Right lobe of liver (tissue), 6 donors: ENCODE measurements at regions not wholly inside any gene's neighbourhood (a gene's known extent, or its start where the extent isn't known, plus 50 kb on each side); places are given as distances from the start of the nearest gene placed in this dataset.
A peak's percentile ranks its signal among the peaks of the same experiment; 100 is the strongest.

ENCODE experiments used
- ATAC-seq, 4 donors: fragments of 200-7000 bp; cut with Tn5 transposase; one replicate each; pipeline ENCODE4 v1.9.1; 2020; ENCODE audit warnings: mild to moderate bottlenecking in 4 of 4, moderate library complexity in 4 of 4
- DNase-seq, 3 donors: peaks; one replicate each; pipeline ENCODE4 v3.0.0-alpha.2; 2020
- H3K27ac ChIP-seq, 3 donors: fragments of 200-600 bp; one replicate each; pipeline ENCODE4 v1.8.0; 2022
- H3K27me3 ChIP-seq, 2 donors: fragments of 200-600 bp; one replicate each; pipeline ENCODE4 v1.8.0; 2022
- H3K36me3 ChIP-seq, 4 donors: fragments of 200-600 bp; sonication (generic) in 1 of 4; one replicate each; pipeline versions ENCODE4 v1.5.1 to v1.8.0; 2017 to 2022; ENCODE audit warnings: control low read depth in 1 of 4
- H3K4me1 ChIP-seq, 4 donors: fragments of 200-600 bp; sonication (generic) in 1 of 4; one replicate each; pipeline versions ENCODE4 v1.5.1 to v1.8.0; 2017 to 2022; ENCODE audit warnings: control low read depth in 1 of 4
- H3K4me3 ChIP-seq, 3 donors: fragments of 200-600 bp; one replicate each; pipeline ENCODE4 v1.8.0; 2022
- H3K9me3 ChIP-seq, 4 donors: fragments of 200-600 bp; sonication (generic) in 1 of 4; one replicate each; pipeline versions ENCODE4 v1.5.1 to v1.8.0; 2017 to 2022; ENCODE audit warnings: control low read depth in 1 of 4
- POLR2A ChIP-seq: fragments of 450-650 bp; IDR thresholded peaks from one replicate; pipeline ENCODE4 v1.6.1; 2017; ENCODE audit warnings: antibody characterized with exemption, mild to moderate bottlenecking
- WGBS: methylation state at CpG from one replicate; pipeline ENCODE4 v1.1.6; 2018; ENCODE audit warnings: low coverage, low lambda C conversion rate; ENCODE audit not compliant: insufficient coverage; ENCODE audit errors: missing lambda C conversion rate; 5-methylcytosine and 5-hydroxymethylcytosine counted together
- intact Hi-C, 2 donors: fragments of 100-400 bp; cut with DNase I; formaldehyde crosslinking; loops; one replicate each; pipeline versions ENCODE4 v1.11.2 to v1.14.1; 2022
- TF ChIP-seq, protein P1 (sequence below), 4 donors: fragments of 200-600 bp in 3 of 4; fragments of 450-650 bp in 1 of 4; IDR thresholded peaks; one replicate each; pipeline versions ENCODE4 v1.5.1 to v1.8.0; 2016 to 2022; ENCODE audit warnings: antibody characterized with exemption in 4 of 4, mild to moderate bottlenecking in 2 of 4
- donor health status: DM: no; HTN: yes; CAD: no.
- donor health status: DM: no; HTN: no; CAD: no.
- donor health status: DM: no; HTN: no; CAD: no.
- donor health status: DM: no; HTN: yes; CAD: no.
- donor health status: DM: no; HTN: yes; CAD: no.

DNA sequence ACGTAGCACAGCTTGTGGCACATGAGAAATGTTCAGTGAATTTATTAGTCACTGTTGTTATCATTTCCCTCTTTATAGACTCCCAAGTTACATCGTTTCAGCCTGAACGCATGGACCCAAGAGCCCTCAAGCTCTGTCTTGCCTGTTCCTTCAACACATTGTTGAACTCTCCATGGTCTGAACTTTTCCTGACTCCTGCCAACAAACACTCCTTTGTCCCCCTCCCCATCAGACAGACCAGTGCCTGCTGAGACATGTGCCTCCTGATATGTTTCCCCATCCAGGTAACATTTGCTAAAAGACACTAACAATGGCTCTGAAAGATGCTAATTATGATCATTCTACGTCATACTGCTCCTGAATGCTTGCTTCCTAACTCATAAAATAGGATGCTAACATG, 108.7 kb upstream of the NFIA start:
- H3K4me1 ChIP-seq = no peaks in the 10 kb centered on the region
- H3K27me3 ChIP-seq = no peaks in the 10 kb centered on the region
- ATAC-seq (no peak), DNase-seq (no peak)
- no peaks in the 10 kb centered on the region for H3K9me3 ChIP-seq
- intact Hi-C loops = no loop called here
- TF ChIP-seq, protein P1, sequence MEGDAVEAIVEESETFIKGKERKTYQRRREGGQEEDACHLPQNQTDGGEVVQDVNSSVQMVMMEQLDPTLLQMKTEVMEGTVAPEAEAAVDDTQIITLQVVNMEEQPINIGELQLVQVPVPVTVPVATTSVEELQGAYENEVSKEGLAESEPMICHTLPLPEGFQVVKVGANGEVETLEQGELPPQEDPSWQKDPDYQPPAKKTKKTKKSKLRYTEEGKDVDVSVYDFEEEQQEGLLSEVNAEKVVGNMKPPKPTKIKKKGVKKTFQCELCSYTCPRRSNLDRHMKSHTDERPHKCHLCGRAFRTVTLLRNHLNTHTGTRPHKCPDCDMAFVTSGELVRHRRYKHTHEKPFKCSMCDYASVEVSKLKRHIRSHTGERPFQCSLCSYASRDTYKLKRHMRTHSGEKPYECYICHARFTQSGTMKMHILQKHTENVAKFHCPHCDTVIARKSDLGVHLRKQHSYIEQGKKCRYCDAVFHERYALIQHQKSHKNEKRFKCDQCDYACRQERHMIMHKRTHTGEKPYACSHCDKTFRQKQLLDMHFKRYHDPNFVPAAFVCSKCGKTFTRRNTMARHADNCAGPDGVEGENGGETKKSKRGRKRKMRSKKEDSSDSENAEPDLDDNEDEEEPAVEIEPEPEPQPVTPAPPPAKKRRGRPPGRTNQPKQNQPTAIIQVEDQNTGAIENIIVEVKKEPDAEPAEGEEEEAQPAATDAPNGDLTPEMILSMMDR (IDR thresholded peaks at IDR 0.05) = no peak
- TF ChIP-seq POLR2A = no peak
- WGBS = 69% methylated on average over 4 of the region's 4 CpGs
- no peak overlapping the region for H3K27ac ChIP-seq
- H3K4me3 ChIP-seq = no peak overlapping the region
- no peaks in the 10 kb centered on the region for H3K36me3 ChIP-seq

DNA sequence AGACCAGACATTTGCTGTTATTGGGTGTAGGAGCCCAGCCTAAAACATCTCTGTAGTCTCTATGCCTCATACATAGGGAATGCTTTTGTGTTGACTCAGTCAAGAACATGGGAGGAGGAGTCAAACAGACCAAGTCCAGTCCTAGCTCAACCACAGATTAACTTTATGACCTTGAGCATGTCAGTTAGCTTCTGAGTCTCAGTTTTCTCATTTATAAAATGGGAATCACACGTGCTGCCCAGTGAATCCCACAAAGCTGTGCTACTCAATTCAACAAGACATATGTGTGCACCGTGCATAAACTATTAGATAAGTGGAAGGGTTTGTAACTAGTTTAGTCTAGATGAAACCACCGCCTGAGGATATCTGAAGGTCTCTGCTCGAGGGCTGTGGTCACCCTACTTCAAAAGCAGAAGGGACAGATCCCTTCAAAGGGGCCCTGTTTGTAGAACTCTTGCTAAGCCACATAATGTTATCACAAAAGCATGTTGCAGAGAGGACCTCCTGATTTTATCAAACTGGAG, 109.5 kb upstream of the NFIA start:
- Histone ChIP-seq H3K9me3 (no peaks in the 10 kb centered on the region), H3K36me3 (no peaks in the 10 kb centered on the region), H3K27me3 (no peaks in the 10 kb centered on the region), H3K4me3 (no peak overlapping the region), H3K27ac (no peak overlapping the region), H3K4me1 (no peaks in the 10 kb centered on the region)
- no peak for DNase-seq
- WGBS = 50% methylated on average over 1 of the region's 4 CpGs
- ATAC-seq = peak in 1 of 4 donors; percentile 45
- intact Hi-C loops = no loop called here
- TF ChIP-seq, protein P1 (IDR thresholded peaks at IDR 0.05) = no peak
- TF ChIP-seq POLR2A = no peak

DNA sequence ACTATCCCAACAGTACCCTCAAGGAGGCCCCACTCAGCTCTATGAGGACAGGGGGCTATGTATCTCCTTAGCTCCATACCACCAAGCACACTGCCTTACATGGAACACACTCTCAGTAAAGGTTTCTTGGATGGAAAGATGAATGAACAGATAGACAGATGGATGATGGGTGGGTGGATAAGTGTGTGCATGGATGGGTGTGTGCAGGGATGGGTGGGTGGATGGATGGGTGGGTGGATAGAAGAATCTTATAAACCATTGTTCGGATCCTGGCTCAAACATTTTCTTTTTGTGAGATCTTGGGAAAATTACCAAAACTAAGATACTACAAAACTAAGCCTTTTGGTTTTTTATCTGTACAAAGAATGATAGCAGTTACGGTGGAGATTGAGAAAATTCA, 111.0 kb upstream of the NFIA start:
- Histone ChIP-seq H3K4me3 (no peak overlapping the region), H3K36me3 (no peaks in the 10 kb centered on the region), H3K9me3 (no peaks in the 10 kb centered on the region), H3K27me3 (no peaks in the 10 kb centered on the region), H3K27ac (no peak overlapping the region), H3K4me1 (no peaks in the 10 kb centered on the region)
- no peak for DNase-seq
- 81% methylated on average over 2 of the region's 2 CpGs for WGBS
- ATAC-seq = no peak
- intact Hi-C loops = no loop called here
- no peak for TF ChIP-seq POLR2A
- TF ChIP-seq, protein P1 (IDR thresholded peaks at IDR 0.05) = no peak

DNA sequence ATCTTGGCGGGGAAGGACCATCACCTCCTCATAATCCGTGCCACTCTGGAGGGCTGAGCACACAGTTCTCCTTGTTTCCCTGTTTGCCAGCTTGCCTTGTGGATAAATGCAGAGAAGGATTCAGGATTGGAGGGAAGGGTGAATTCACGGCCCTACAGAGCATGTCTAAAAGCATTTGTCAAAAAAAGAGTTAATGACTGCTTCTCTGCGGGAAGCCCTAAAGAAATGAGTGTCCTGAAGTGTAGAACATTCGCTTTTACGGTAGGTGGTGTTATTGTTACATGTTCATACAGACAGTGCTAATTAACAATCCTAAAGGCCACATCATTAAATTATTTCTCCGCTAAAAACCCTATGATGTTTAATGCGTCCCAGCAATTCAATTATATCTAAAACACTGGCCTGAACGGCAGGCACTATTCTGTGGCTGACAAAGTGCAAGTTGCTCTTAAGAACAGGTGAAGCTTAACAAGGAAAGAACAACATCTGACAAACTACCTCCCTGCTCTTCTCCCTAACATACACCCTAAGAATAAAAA, 112.3 kb upstream of the NFIA start:
- H3K36me3 ChIP-seq = no peaks in the 10 kb centered on the region
- intact Hi-C loops = no loop called here
- 46% methylated on average over 9 of the region's 9 CpGs for WGBS

More for the DNA sequence above, 112.3 kb upstream of the NFIA start:
- Histone ChIP-seq H3K27me3 (no peaks in the 10 kb centered on the region), H3K9me3 (no peaks in the 10 kb centered on the region), H3K4me1 (no peaks in the 10 kb centered on the region), H3K4me3 (no peak overlapping the region), H3K27ac (no peak overlapping the region)
- TF ChIP-seq, protein P1 (IDR thresholded peaks at IDR 0.05) = peak; percentile 37 to 46 (median 43)
- no peak for TF ChIP-seq POLR2A
- ATAC-seq (peak; percentile 46 to 65 (median 56)), DNase-seq (no peak)
